Lower lobe of right lung (tissue), 2 donors: ENCODE measurements at regions not wholly inside any gene's neighbourhood (a gene's known extent, or its start where the extent isn't known, plus 50 kb on each side); places are given as distances from the start of the nearest gene placed in this dataset.

ENCODE experiments used
- ATAC-seq, 2 donors: fragments of 200-7000 bp; cut with Tn5 transposase; one replicate each; pipeline ENCODE4 v1.9.1; 2020 to 2022; ENCODE audit warnings: mild to moderate bottlenecking in 2 of 2, moderate library complexity in 2 of 2
- DNase-seq: peaks from one replicate; pipeline ENCODE4 v3.0.0-alpha.2; 2020
- H3K27ac ChIP-seq: fragments of 200-600 bp; one replicate; pipeline ENCODE4 v1.8.0; 2022
- H3K27me3 ChIP-seq: fragments of 200-600 bp; one replicate; pipeline ENCODE4 v1.8.0; 2022; ENCODE audit warnings: low read depth
- H3K36me3 ChIP-seq: fragments of 200-600 bp; one replicate; pipeline ENCODE4 v1.8.0; 2022; ENCODE audit warnings: mild to moderate bottlenecking
- H3K4me1 ChIP-seq: fragments of 200-600 bp; one replicate; pipeline ENCODE4 v1.8.0; 2022
- H3K4me3 ChIP-seq: fragments of 200-600 bp; one replicate; pipeline ENCODE4 v1.8.0; 2022; ENCODE audit warnings: mild to moderate bottlenecking
- H3K9me3 ChIP-seq: fragments of 200-600 bp; one replicate; pipeline ENCODE4 v1.8.0; 2022
- CTCF ChIP-seq: fragments of 200-600 bp; IDR thresholded peaks from one replicate; pipeline ENCODE4 v1.8.0; 2022; ENCODE audit warnings: antibody characterized with exemption, mild to moderate bottlenecking
- intact Hi-C: fragments of 100-400 bp; cut with DNase I; formaldehyde crosslinking; loops from one replicate; pipeline ENCODE4 v1.11.0; 2022
- donor health status: DM: no; HTN: yes; CAD: no; lungs with severe emphysema.

- Histone ChIP-seq H3K36me3 (no peaks in the 10 kb centered on the region), H3K9me3 (no peaks in the 10 kb centered on the region), H3K27me3 (no peaks in the 10 kb centered on the region), H3K27ac (no peak overlapping the region), H3K4me3 (no peak overlapping the region), H3K4me1 (no peaks in the 10 kb centered on the region)
- TF ChIP-seq CTCF, result no peak
- ATAC-seq (no peak), DNase-seq (no peak)
- intact Hi-C loops, result no loop called here
Measured at GRCh38 chr10:3346851-3347250, 174.3 kb upstream of the PITRM1 start.

GRCh38 chr10:3342771-3343170 lies 170.2 kb upstream of the PITRM1 start:
- no peak for DNase-seq
- Histone ChIP-seq H3K9me3 (no peaks in the 10 kb centered on the region), H3K4me3 (no peak overlapping the region), H3K4me1 (no peaks in the 10 kb centered on the region), H3K27ac (no peak overlapping the region), H3K27me3 (no peaks in the 10 kb centered on the region), H3K36me3 (no peaks in the 10 kb centered on the region)
- no peak for ATAC-seq
- TF ChIP-seq CTCF, result no peak
- intact Hi-C loops, result no loop called here

GRCh38 chr10:3340127-3340730 lies 167.6 kb upstream of the PITRM1 start:
- intact Hi-C loops, result no loop called here
- TF ChIP-seq CTCF, result no peak
- no peak for ATAC-seq

GRCh38 chr10:3339531-3339950 lies 167.0 kb upstream of the PITRM1 start:
- H3K27ac ChIP-seq, result no peak overlapping the region
- H3K4me1 ChIP-seq, result no peaks in the 10 kb centered on the region
- H3K9me3 ChIP-seq, result no peaks in the 10 kb centered on the region
- ATAC-seq (no peak), DNase-seq (no peak)
- H3K27me3 ChIP-seq, result no peaks in the 10 kb centered on the region
- intact Hi-C loops, result no loop called here
- no peaks in the 10 kb centered on the region for H3K36me3 ChIP-seq
- H3K4me3 ChIP-seq, result no peak overlapping the region
- no peak for TF ChIP-seq CTCF

More at GRCh38 chr10:3340127-3340730, 167.6 kb upstream of the PITRM1 start:
- Histone ChIP-seq H3K4me3 (no peak overlapping the region), H3K36me3 (no peaks in the 10 kb centered on the region), H3K4me1 (no peaks in the 10 kb centered on the region), H3K27ac (no peak overlapping the region), H3K27me3 (no peaks in the 10 kb centered on the region), H3K9me3 (no peaks in the 10 kb centered on the region)
- no peak for DNase-seq

GRCh38 chr10:3339121-3339520 lies 166.5 kb upstream of the PITRM1 start:
- H3K36me3 ChIP-seq, result no peaks in the 10 kb centered on the region
- no peaks in the 10 kb centered on the region for H3K9me3 ChIP-seq
- DNase-seq (no peak), ATAC-seq (no peak)
- H3K4me1 ChIP-seq, result no peaks in the 10 kb centered on the region
- H3K27me3 ChIP-seq, result no peaks in the 10 kb centered on the region
- H3K4me3 ChIP-seq, result no peak overlapping the region
- no peak for TF ChIP-seq CTCF
- no peak overlapping the region for H3K27ac ChIP-seq
- intact Hi-C loops, result no loop called here

- DNase-seq (no peak), ATAC-seq (no peak)
- Histone ChIP-seq H3K27me3 (no peaks in the 10 kb centered on the region), H3K9me3 (no peaks in the 10 kb centered on the region), H3K4me3 (no peak overlapping the region), H3K36me3 (no peaks in the 10 kb centered on the region), H3K4me1 (no peaks in the 10 kb centered on the region), H3K27ac (no peak overlapping the region)
- TF ChIP-seq CTCF, result no peak
- intact Hi-C loops, result no loop called here
Measured at GRCh38 chr10:3337741-3338140, 165.2 kb upstream of the PITRM1 start.
